Fibroblast of skin of scalp (primary cell): ENCODE measurements at regions not wholly inside any gene's neighbourhood (a gene's known extent, or its start where the extent isn't known, plus 50 kb on each side); places are given as distances from the start of the nearest gene placed in this dataset.

Source experiments
- DNase-seq: peaks from one replicate; pipeline ENCODE4 v3.0.0-alpha.2; 2013

DNA sequence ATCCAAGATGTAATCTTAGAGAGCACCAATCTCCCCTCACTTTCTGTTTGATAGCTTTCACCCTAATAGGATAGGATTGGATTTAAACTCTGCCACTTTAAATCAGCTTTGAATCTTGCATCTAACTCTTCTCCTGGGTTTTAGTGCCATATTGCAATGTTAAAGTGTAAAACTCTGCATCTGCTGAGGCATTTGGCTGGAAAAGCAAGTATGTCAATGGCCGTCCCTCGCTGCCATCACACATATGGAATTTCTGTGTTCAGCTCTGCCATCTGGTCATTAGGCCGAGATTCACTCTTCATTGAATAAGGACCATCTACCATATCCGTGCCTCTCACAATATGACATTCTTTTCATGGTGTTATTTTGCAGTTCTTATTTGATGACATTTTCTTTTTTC, 728.1 kb upstream of the PIK3C3 start:
- no peak for DNase-seq

DNA sequence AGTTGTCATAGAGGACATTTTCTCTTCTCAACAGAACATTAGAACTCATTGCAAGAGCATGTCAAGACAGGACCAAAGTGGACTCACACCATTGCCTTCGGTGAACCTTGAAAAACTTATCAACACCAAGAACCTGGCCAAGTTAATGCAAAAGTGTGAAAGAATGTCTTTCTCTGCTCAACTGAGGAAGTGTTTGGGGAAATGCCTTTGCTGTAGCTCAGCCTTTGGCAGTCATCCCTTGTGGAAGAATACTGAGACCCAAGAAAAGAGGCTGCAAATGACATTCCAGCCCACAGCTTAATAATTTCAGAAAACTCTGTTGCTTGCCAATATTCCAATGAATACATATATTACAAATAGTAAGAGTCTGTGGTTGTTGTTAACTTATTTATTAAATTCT, 728.8 kb upstream of the PIK3C3 start:
- DNase-seq: peak; percentile 30

DNA sequence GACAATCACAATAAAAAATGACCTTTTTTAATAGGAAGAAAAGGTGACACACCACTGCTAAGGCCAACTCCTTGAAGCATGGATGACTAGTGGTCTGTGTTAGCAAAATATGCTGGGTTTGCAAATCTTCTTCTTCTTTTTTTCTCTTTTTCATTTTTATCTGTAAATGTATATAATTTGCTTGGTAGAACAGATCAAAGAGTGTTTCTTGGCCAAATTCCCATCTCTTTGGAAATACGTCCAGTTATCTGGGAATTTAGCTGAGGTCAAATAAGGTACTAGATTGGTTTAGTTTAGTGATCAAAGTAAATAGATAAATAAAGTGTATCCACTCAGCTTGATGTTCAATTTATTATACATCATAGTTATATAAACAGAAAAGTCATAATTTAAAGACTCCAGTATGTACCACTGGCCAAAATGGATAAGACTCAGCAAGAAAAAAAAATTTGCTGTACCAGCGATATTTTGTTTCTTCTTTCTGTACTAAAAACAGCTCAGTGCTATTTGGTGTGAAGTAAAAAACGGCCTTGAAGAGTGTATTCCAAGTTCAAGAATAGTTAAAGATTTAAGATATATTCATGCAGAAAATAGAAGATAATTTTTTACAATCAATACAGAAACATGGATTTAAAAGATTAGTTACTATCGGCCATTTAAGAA, 738.6 kb upstream of the PIK3C3 start:
- DNase-seq: no peak

DNA sequence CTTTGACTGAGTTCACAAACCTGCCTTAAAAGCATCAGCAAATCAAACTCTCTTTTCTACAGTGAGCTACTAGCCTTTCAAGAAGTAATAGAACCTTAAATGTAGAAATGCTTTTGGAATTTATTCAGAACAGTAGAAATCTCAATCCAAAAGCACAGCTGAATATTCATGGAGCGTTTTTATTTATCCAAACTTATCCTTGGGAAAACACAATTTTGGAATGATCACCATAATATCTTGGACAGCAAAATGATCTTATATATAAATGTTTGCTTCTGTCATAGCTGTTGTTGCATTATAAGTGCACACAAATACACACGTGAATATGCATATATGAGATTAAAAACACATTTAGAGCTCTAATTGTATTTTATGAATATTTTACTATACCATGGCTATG, 747.3 kb upstream of the PIK3C3 start:
- no peak for DNase-seq

DNA sequence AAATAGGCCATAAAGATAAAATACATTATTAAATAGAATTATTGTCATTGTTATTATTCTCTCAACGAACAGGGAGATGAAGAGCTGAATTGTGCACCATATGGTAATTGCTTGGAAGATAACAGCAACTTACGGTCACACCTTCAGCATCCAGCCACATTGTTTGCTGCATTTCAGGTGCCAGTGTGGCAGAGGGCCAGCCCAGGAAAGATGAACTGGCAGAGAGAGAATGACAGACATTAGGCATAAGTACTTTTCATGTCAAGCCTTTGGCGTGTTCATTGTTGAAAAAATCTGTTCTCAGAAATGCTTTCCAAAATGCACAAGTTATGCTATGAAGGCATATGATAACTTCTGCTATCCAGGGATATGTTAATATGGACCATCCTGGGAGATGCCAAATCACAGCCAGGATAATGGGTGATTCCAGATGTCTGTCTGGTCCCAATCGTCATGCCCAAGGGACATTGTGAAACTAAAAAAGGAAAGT, 748.6 kb upstream of the PIK3C3 start:
- DNase-seq: no peak

DNA sequence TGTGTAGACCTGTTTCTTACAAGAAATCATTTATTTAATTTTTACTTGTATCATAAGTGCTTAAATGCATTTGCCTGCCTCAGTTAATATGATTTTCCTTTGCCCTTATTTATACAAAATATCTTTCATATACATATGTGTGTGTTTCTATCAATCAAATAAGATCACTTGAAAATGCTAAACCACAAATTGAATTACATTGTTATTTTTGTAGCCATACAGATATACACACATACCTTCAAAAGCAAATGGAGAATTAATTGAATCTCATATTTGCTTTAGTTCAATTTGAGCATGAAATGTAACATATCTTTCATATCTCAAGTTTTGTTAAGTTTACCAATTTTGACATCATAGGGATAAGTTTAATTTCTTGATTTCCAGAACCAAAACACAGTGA, 755.8 kb upstream of the PIK3C3 start:
- no peak for DNase-seq

DNA sequence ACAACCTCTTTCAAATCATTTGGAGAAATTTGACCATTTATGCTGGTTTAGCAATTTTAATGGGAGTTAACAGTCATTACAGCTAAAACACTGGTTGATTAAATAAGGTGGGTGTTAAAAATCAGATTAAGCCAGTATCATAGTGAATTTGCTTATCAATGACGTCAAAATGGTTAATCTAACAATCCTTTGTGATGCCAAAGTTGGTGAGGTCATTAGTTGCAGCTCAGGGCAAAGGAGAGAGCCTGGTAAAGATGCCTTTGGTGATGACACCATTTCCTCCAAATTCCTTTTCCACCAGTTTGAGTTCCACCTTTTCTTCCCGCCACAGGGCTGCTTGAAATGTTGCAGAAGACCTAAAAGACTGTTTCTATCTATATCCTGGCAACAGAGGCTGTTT, 757.1 kb upstream of the PIK3C3 start:
- DNase-seq: no peak

DNA sequence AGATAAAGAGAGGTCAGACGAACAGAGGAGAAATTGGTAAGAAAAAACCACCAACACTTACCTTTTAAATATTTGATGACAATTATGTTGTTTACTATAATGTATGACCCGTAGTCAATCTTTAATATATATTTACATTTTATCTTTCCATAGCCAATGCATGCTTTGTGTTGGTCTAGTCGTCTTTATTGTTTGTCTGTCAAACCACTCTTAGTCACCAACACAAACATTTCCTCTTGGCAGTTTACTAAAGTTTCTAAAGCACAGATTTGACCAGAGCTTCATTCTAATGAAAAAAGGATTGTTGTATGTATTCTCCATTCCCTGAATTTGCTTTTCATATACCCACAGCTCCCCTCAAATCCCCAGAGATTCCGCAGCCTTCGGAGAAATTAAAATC, 784.7 kb upstream of the PIK3C3 start:
- DNase-seq: no peak

DNA sequence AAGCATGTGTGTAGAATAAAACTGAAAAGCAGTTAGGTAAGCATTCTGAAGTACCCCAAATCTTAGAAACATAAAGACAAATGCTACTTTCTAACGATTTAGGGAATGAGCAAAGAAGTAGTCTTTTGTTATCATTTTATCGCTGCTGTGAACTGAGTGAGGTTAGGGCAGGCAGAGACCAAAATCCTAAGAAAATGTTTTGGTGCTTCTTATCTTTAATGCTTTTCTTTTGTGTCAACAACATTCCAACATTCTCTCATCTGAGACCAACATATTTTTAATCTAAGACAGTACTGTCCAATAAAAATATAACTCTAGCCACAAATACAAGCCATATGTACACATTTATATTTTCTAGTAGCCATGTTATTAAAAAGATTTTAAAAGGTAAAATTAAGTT, 789.4 kb upstream of the PIK3C3 start:
- peak; percentile 6 for DNase-seq

DNA sequence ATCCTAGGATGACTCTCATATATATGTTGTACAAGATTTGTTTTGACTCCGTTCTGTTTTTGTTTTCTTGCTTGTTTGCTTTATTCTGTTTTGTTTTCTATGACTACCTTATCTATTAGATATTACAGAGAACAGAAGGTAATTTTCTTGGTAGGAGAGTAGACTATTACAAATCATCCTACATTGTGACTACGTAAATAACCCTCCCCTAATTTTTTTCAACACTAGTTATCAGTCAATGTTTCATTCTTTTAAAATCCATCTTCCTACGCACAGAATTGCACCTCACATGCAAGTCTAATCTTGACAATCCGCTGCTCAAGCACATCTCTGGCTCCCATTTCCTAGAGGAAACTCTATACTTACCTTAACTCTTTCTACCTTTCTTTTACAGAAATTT, 792.3 kb upstream of the PIK3C3 start:
- no peak for DNase-seq

DNA sequence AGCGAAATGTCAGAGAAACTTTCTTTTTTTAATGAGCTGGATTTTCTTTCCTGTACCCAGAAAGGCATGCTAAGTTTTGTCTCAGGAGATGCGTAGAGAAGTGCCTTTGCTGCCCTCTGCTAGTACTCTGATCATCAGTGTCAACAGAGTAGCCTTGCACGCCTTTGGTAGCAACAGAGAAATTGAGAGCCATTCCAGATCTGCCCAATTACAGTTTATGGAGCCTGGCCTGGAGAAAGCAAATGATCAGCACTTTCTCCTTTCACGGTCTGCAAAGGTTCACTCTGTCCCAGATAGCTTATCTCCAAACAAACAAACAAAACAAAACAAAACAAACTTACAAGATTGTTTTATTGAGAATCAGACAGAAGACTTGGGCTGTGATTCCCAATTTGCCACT, 792.8 kb upstream of the PIK3C3 start:
- no peak for DNase-seq

DNA sequence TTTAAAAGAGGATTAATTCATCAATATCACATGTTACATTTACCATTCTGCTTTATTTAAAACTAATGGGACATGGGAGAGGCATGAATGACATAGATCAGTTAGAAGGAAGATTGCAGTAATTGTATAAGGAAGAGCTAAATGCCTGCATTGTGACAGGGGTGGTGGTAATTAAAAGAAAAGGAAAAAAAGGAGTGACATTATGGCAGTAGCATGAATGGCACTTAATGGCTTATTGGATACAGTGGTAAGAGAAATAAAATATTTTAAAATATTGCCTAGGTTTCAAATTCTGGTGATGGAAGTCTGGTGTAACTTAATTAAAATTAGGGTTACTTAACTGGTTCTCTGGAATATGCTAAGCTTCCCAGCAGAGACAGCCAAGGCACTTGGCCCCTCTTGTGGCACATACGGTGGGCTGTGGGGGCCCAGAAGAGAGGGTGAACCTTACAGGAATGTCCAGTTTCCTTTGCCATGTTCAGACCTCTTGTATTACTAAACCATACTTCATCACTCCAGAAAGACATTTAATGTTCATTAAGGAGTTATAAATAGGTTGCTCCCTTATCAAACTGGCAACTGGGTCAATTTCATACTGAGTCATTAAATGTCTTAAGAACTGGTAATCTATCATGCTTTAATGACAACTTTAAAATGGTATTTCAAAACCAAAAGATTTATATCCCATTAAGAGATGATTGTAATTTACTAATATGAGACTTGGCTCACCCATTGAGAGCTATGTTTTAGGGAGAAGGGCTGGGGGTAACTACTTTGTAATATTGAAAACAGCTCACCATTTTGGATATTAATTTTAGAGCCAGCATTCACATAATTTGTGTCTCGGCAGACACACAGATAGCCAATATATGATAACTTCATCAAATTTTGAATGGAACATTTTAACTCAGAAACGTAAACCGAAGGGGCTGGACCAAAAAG, 798.9 kb upstream of the PIK3C3 start:
- no peak for DNase-seq

DNA sequence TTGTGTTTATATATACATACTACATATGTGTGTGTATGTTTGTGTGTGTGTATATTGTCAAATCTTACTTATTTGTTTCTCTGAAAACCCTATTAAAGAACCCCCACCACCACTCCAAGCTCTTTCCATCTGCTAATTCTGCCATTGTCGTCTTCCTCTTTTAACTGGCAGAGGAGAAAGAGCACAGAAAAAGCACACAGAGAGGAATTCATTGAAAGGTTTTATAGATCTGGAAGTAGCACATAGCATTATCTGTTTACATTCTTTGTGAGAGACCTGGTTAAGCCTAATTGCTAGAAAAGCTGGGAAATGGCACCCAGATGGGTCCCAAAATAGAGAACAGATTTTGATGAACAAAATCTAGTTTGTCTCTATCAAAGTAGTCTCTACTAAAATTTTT, 800.0 kb upstream of the PIK3C3 start:
- DNase-seq: no peak

DNA sequence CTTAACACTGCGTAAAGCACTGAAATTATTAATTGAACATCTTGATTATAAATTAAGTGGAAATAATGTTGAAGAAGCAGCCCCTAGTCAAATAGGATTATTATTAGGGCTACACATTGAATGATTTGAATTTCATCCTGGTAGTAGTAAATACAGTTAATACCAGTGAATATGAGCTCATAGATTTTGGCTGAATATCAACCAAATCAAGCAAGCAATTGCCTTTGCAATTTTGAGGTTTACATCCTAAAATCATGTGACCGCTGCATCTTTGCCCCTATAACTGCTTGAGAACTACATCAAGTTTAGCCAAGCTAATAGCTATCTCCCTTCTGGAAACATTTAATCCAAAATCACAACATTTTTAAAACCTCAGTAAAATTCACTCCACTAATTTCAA, 801.2 kb upstream of the PIK3C3 start:
- no peak for DNase-seq

DNA sequence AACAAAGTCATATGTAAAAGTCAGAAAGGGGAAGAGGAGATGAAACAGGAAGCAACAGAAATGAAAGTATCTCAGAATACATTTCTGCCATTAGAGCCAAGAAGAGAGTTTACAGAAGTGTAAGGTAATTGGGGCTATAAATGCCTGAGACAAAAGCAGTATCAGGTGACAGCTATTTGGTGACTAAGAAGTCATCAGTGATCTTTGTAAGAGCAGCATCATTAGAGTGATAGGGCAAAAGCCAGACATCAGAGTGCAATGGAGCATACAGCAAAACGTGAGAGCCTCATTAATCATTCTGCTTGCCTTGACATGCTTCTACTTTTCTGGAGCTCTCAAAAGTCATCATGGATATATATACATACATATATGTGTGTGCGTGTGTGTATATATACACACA, 804.7 kb upstream of the PIK3C3 start:
- DNase-seq: no peak

DNA sequence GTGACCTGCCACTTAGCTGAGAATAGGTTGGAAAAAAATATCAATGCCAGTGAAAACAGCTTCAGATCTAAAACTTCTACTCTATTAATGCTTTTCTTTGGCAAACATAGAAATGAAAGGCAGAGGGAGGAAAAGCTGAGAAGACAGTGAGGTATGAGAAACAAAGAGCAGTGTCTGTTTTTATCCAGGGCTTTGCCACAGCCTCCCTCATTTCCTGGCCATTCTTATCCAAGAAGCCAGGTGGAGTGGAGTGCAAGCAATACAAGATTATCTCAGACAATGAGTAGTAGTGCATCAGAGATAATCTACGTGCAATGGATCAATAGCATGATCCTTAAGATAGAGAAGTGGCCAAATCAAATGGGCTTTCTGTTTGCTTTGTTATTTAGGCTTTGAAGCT, 808.7 kb upstream of the PIK3C3 start:
- no peak for DNase-seq

DNA sequence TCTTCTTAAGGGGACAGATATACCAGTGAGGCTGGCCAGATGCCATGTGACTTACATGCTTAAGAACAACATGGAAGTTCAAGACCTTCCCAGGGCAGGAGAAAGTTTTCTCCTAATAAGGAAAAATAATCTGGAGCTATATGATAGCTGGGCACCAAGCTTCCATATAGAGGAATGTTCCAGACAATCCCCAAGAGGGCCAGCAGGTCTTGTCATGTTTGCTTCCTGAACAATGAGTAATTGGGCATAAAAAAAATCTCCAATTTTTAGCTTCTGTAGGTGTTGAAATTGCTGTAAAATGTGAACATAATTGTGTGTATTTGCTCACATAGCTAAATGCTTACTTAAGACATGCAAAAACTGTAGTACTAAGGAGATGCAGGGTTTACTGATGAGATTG, 809.5 kb upstream of the PIK3C3 start:
- DNase-seq: peak; percentile 65

DNA sequence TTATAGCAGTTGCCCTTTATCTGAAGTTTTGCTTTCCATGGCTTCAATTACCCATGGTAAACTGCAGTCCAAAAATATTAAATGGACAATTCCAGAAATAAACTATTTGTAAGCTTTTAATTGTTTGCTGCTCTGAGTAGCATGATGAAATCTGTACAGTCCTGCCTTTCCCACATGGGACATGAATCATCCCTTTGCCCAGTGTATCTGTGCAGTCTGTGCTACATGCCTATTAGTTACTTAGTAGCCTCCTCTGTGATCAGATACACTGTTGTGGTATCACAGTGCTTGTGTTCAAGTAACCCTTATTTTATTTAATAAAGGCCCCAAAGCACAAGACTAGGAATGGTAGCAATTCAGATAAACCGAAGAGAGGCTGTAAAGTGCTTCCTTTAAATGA, 810.6 kb upstream of the PIK3C3 start:
- DNase-seq: peak; percentile 65

DNA sequence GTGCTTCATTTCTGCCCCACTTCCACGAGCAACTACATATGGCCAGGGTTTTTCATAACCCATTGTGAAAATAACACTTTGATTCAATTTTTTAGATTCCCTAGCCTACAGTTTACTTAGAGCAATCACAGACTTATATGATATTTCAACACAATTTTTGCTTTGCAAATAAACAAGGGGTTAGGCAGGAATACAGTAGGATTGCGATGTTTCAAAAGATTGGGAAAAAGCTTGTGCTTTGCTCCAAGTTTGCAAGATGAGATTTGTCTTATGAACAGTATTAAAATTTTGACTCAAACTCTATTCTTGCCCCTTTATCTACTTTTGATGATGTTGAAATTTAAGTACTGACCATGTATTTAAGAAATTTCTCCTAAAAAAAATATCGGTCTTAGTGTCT, 814.5 kb upstream of the PIK3C3 start:
- no peak for DNase-seq

DNA sequence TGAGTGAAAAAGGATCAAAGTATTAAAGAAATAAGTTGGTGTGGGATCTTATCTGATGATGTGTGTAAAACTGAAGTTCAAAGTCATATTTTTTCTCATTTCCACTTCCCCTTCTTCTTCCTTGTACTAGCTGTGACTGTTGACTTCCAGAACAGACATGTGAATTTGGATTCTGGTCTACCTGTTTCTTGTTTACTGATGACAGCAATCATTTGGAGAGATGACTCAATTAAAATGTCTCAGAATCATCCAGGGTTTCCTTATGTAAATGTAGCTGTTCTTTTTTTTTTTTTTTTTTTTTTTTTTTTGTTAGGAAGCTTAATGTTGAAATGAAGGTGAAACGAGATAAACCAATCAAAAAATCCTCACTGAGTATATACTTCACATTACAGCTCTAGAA, 819.9 kb upstream of the PIK3C3 start:
- DNase-seq: no peak

DNA sequence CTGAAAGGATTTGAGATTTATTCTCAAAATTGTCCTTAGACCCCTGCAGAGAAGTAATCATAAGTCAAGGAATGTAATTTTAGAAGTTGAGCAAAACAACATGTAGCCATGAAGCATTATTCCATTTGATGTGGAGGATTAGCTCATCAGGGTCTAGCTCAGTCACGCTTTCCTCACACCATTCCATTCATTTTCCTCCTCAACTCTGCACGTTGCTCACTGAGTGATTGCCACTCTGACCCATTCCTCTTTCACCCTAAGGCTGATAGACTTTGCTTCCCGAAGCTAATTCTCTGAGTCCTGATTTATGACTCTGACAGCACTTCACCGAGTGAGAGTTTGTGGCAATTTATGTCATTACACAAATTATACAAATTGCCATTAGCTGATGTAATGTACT, 820.6 kb upstream of the PIK3C3 start:
- DNase-seq: peak; percentile 63

DNA sequence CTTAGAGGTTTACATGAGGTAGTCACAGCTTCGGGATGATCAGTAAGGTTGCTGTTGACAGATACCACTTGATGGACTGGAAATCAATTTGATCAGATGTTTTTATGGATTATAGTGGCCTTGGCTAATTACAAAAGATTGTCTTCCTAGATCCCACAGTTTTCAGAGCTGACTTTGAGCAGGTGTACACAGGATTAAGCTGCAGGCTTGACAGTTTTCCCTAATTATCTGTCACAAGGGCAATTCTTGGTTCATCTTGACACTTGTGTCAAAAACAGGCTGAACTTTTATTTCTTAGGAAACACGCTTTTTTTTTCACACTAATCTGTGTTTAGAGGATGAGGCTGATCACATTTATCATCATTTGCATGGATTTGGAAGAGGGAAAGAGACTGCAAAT, 824.0 kb upstream of the PIK3C3 start:
- DNase-seq: no peak

DNA sequence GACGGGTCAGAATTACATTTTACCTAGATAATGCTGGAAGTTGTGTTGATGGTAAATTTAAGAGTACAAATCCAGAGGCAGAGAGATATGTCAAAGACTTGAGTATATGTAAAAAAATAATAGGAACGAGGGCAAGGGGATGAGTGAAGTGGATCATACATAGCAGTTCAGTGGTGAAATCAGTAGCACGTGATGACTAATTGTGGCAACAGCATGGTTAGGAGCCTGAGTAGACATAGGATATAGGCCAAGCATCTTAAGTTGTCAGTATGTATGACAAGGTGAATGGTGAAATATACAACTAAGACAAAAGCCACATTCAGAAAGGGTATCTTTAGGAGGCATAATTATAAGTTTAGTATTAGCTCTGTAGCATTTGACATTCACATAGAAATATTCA, 826.5 kb upstream of the PIK3C3 start:
- peak; percentile 38 for DNase-seq

DNA sequence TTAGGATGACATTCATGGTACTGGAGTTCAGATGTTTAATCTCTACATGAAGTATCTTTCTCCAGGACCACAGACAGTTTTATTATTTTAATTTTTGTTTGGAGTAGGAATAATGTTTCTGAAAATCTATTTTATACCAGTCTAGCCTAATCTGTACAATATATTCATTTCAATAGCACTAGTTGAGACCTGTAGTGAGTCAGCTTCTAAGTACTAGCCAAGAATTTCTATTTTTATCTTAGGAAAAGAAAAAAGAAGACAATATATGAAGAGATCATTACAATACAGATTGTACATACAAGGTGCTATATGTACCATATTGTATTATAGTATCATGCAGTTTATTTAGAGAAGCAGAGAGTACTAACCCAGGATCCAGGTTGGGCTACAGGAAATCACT, 826.9 kb upstream of the PIK3C3 start:
- DNase-seq: no peak
